Right lung (tissue), 2 donors: ENCODE measurements at regions not wholly inside any gene's neighbourhood (a gene's known extent, or its start where the extent isn't known, plus 50 kb on each side); places are given as distances from the start of the nearest gene placed in this dataset.

Experiments used
- DNase-seq, 2 donors: peaks; one replicate each; pipeline ENCODE4 v3.0.0-alpha.2; 2013

DNA sequence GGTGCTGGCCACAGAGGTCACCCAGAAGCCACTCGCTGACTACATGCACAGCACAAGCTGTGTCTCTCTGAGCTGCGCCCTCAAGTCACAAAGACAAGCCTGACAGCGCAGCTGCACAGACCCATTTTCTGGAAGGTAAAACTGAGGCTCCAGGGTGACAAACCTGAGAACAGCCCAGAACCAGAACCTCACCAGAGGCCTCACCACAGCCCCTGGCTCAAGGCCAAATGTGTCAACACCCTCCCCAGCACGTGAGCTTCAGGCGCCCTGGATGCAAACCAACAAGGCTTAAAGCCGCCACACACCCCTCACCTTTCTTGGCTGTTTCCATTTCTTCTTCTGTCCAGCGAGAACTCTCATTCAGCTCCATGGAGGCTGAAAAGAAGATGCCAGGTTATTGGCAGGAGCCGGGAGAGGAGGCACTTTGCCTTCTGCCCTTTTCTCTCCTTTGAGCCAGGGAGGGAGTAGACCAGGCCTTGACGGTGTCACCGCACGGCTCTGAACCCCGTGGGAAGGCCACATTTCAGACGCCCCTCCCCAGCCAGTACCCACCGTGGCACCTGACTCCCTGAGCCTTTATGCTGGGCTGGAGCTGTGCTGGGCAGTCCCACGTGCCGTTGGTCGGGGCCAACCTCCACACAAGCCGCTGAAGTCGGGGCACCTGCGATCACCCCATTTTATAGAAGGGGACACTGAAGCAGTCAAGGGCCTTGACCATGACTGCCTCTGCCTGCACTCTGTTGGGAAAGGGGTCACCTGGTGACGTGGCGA, 103.1 kb downstream of the RFLNA start:
- DNase-seq = no peak

DNA sequence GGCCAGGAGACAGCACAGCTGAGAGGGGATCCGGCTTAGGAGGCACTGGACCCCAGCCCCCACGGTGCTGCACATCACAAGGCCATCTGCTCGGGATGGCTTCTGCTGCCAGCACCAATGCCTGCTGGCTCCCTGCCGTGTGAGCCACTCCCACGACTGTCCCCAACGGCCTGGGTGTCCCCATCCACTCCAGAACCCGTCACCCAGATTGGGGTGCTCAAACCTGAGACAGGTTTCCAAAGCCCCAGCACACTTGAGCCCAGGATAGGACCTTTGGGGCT, 102.4 kb downstream of the RFLNA start:
- no peak for DNase-seq

DNA sequence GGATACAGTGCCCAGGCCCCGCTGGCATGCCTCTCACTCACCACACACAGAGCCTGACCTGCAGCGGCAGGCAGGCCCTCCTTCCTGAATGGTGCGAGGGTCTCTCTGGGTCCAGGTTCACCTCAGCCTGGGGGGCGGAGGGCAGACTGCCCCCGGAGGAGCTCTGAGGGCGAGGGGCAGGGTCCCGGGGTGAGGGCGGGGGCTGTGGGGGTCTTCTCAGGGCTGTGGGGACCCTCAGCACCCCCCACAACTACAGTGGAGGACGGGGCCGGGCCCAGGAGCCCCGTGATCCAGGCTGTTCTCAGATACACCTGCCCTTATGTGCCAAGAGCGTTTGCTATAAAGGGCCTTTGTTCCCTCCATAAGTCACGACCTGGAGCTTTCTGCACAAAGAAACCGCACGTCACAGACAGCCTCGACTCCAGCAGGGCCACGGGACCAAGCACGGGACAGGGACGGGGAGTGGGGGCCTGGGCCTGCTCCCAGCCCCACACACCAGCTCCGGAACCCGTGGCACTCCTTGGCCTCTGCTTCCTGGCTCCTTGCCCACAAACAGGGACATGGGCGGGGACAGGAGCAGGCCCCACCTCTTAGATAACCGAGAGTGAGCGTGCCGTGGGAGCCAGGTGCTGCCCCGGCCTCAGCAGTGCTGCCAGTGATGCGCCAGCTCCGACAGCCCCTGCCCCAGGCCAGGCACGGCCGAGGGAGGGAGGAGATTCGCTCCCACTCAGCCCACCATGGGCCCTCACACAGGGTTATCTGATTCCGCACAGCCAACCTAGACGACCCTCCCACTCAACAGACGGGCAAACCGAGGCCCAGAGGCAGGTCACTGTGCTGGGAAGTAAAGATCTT, 101.9 kb downstream of the RFLNA start:
- DNase-seq = peak in 1 of 2 donors; percentile 51

DNA sequence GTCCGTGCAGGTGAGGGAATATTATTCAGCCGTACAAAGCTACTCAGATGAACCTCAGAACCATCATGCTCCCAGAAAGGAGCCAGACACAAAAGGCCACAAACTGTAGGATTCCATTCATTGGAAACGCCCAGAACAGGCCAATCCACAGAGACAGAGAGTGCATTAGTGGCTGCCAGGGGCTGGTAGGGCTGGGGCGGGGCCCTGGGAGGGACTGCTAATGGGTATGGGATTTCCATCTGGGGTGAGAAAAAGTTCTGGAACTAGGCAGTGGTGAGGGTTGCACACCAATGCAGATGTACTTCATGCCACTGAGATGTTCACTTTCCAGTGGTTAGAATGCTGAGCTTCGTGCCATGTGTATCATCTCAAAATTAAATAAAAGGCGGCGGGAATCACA, 101.1 kb downstream of the RFLNA start:
- DNase-seq = no peak

DNA sequence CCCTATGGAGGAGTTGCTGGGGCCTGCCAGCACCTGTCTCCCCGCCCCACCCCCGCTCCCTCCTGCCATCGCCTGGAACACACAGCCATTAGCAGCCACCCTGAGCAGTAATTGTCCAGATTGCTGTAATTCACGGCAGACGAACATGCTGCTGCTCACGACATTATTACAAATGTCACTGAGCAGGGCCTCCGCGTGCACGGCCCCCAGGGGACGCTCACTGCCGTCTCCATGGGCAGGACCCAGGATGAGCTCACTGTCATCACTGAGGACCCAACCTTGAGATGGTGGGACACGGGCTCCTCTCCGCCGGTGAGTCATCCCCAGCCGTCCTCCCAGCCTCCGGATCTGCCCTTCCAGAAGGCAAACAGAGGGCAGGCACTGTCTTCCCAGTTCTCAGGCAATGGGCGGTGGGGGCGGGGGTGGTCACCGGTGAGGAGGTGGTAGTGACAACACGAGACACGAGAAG, 100.4 kb downstream of the RFLNA start:
- no peak for DNase-seq

DNA sequence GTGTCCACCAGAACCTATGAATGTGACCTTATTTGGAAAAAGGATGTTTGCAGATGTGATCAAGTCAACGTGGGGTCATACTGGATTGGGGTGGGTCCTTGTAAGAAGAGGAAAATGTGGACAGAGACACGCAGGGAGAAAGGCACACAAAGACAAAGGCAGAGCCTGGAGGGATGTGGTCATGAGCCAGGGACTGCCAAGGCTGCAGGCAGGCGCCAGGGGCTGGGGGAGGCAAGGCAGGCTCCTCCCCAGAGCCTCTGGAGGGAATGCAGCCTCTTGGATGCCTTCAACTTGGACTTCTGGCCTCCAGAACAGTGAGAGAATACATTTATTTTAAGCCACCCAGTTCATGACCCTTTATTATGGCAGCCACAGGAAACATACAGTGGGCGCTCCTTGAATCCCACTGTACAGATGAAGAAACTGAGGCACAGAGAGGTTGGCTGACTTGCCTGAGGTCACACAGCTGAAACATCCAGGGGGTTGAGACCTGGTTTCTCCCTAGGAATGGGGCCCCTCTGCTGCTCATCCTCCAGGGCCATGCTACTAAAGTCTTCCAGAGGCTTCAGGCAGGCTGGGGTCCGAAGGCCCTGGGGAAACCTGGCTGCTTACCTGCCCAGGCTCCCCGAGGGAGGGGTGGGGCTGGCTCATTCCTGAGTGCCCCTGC, 99.7 kb downstream of the RFLNA start:
- no peak for DNase-seq

DNA sequence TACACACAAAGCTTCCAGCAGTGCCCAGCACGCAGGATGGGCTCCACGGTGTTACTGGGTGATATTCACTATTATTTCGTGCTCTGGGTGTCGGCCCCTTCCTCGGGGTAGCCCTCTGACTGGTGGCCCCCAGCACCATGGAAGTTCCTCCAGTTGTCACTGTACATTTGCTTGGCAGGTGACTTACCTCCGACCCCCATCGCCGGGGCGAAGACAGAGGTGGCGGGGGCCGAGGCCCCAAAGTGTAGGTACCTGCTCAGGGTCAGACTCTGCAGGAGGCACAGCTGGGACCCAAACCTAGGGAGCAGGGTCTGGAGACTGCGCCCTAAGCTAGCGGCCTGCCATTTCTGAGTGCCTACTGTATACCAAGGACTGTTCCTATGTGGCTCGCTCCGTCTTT, 98.9 kb downstream of the RFLNA start:
- no peak for DNase-seq

DNA sequence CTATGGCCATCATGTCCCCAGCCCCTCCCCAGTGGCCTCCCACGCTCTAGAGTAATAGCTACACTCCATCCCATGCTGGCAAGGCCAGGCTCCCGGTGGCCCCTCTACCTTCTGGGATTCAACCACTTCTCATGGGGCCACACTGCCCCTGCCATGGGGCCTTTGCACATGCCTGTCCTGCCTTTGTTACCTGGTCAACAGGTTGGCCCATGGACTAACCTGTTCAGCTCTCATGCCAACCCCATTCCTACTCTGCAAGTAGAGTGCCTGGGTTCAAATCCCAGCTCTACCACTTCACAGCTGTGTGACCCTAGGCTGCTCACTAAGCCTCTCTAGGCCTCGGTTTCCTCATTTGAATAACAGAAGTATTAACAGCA, 98.5 kb downstream of the RFLNA start:
- DNase-seq = no peak

DNA sequence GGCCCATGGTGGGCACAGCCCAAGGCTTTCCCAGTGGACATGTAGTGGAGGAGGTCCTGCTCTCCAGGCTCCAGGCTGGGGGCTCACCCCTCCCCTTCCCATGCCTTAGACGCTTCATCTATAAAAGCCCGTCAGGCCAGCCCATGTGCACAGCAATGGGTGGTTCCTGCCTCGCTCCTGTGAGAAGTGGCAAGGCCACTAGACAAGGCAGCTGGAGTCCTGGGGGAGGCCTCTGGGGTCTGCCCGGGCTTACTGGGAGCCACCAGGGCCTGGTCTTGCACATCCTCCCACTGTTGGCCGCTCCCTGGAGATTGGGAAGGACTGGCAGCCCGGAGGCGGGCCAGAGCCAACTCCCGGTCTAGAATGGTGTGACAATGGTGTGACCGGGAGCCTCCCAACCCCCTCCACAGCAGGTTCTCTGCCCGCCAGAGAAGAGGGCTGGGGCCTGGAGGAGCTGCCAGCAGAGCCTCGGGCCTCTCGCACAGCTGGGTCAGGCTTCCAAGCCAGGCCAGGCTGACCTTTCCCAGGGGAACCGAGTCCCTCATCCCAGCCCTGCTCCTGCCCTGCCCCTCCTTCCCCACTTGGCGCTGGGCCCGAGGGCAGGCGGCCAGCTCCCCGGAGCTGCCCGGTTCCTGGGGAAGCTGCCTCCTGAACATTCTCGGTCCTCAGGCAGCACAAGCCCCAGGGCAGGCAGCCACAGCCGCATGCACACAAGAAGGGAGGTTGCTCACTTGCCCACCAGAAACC, 97.9 kb downstream of the RFLNA start:
- DNase-seq = peak; percentile 79 to 82

DNA sequence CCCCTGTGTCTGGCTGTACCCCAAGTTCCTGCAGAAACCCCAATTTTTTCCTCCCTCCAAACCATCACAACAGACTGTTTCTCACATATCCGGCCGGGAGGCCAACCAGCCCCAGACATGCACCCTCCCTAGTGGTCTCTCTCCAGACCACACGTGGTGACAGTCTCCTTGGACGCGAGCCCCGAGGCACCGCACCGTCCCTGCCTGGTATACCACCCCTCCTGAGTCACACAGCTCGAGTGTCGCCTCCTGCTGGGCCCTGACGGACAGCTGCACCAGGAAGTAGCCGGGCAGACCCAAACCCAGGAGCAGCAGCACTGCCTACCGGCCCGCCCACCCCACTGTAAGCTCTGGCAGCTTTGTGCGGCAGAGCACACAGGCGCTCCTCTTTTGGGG, 97.4 kb downstream of the RFLNA start:
- DNase-seq = no peak

DNA sequence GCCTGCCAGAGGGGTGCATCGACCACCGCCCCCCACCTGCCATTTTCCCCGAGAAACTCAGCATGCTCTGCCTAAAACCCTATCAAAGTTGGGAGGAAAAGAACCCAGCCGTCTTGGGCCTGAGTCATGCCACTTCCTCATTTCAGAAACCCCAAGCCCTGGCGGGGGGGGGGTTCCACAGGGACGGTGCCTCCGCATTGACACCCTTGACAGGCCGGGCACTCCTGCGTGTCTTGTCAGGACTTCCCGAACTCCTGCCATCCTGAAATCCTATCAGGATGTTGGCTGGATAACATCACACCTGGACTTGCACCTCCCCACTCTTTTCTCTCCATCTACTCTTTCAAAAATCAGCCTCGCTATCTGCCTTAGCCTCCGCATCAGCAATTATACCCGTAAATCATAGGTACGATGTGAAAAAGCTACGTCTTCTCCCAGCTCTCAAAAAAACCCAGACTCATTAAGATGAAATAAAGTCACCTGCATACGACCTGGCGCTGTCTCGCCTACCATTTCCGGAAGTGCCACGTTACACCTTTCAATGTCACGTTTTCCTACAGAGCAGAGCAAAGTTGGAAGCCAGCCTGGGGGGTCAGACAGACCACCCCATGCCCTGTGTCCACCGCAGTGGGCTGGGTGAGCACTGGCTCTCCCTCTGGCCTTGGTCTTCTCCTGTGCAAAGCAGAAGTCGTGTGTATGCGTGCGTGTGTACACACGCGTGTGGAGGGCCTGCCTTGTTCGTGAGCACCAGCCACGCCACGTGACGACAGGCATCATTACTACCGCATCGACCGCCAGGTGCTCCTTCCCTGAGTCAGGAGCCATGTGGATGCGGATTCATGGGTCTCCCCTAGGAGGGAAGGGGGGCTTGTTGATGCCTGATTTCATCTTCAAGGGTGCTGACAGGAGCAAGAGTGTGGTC, 96.7 kb downstream of the RFLNA start:
- no peak for DNase-seq

DNA sequence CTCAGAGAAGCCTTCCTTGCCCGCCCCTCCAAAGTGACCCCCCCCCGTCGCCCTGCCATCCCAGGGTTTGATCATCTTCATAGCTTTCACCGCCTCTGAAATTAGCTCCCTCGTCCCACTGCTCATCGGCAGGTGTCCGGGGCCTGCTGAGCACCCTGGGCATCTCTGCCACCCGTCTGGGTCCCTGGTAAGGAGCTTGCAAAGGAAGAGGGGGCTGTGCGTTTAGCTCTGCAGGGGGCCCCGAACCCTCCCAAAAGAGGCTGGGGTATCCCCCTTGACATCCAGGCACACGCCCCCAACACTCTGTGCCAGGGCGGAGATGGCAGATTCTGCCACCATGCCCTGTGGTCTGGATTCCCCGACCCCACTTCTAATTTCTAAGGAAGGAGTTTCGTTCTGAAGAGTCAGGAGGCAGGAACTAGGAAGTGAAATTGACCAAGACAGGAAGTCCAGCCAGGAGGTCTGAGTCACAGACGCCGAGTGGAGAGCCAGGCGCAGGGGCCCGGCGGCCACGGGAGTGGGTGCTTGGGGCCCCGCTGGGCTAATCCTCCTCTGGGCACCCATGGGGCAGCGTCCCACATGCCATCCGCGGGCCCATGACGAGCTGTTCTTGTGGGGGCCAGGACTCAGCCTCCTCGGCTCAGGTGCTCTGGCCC, 95.7 kb downstream of the RFLNA start:
- no peak for DNase-seq

DNA sequence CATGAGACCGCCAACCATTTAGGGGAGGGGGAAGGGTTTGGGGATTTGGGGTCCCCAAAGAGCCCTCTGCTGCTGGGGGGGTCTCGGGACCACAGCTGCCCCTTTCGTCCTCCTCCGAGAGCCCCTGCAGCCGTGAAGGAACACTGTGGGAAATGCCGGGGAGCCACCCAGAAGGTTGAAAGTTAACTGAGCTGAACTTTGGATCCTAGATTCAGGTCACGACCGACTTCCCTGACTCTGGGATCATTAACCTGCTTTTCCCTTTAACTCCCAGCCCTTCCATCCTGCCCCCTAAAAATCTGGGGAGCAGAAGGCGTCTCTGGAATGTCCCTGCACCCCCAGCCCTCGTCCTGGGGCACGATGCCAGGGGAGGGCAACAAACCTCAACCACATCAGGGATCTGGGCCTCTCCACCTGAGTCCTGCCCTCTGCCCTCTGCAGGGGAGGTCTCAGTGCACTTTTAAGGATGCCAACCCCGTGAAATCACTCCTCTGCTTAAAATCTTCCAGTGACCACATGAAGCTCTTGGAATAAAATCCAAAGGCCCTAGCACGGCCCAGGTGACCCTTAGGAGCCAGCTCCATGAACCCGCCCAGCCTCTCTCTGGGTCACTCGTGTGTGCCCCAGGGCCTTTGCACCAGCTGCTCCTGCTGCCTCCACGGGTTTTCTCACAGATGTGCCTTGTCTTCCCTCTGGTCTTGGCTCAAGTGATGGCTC, 95.0 kb downstream of the RFLNA start:
- DNase-seq = no peak

DNA sequence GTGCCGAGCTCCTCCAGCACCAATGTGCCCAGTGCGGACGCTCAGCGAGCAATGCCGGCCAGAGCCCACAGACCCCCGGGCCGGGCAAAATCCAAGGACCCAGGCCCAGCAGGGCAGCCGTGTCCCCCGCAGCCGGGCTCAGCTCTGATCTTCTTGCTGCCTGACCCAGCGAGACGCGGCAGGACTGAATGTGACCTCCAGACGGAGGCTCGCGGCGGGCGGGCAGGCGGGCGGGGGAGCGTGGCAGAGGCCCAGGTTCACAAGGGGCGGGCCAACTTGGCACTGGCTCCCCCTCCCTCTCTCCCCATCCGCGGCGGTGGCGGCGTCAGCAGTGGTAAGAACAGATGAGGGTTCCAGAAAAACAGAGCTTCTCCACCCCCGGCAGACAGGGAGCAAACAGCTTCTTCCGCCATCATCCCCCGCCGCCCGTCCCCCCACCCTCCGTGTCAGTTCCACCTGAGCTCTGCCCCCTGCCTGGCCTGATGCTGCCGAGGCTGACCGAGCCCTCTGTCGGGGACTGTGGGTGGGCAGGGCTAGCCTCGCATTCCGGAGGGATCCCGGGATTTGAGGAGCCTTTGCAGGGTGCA, 94.3 kb downstream of the RFLNA start:
- DNase-seq = peak in 1 of 2 donors; percentile 67

DNA sequence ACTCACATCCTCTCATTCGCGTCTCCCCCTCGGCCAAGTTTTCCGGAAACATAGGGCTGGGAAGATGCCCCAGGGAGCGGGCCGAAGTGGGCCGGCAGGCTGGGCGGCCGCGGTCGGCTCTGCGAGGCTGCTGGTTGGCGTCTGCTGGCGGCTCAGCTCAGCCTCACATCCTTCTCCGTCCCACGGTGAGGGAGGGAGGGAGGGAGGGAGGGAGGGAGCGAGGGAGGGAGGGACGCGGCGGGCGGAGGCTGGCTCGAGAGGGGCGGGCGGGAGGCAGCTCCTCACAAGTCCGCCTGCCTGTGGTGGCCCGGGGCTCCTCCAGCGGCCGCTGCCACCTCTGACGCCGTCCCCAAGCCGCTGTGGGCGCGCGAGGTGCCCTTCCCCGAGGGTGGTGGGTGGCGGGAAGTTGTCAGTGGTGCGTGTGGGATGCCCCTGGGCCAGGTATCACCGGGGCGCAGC, 93.8 kb downstream of the RFLNA start:
- DNase-seq = peak; percentile 81 to 86

DNA sequence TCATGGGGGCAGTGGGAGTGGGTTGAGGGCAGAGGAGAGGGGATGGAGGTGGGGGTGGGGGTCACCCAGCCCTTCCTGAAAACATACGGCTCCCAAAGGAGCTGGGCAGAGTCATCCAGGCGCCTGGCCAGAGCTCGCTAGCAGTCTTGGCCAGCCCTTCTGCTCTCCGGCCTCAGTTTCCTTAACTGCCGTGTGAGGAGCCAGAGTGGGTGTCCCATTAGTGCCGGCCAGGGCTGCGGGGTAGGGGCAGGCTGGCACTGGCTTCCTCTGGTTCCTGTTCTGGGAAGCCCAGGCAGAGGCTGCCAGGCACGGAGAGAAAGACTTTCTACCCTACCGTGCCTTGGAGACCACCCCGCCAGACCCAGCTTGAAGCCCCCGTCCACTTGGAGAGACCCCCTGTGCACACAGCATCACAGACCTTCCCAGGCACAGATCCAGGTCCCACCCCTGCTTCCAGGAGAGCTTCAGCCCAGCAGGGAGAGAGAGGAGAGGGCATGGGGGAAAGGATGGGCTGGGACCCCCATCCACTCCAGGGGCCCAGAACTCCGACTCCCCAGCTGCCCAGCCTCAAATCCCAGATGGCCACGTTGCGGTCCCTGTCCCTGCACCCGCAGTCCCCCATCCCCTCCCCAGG, 93.3 kb downstream of the RFLNA start:
- no peak for DNase-seq

DNA sequence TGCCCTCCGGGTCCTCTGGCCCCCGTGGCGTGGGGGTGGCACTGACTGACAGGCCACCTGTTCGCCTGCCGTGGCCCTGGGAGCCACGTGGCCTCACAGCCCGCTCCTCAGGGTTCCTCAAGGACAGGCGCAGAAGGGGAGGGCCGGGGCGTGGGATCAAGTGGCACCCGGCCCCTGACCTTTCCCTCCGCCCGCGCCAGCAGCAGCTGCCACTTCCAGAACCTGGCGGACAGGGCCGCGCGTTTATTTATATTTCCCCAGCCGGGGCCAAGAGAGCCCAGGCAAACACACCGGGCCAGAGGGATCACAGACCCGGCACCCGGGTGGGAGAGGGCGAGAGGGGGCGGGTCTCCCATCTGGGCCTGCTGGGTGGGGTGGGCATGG, 92.6 kb downstream of the RFLNA start:
- DNase-seq = no peak

DNA sequence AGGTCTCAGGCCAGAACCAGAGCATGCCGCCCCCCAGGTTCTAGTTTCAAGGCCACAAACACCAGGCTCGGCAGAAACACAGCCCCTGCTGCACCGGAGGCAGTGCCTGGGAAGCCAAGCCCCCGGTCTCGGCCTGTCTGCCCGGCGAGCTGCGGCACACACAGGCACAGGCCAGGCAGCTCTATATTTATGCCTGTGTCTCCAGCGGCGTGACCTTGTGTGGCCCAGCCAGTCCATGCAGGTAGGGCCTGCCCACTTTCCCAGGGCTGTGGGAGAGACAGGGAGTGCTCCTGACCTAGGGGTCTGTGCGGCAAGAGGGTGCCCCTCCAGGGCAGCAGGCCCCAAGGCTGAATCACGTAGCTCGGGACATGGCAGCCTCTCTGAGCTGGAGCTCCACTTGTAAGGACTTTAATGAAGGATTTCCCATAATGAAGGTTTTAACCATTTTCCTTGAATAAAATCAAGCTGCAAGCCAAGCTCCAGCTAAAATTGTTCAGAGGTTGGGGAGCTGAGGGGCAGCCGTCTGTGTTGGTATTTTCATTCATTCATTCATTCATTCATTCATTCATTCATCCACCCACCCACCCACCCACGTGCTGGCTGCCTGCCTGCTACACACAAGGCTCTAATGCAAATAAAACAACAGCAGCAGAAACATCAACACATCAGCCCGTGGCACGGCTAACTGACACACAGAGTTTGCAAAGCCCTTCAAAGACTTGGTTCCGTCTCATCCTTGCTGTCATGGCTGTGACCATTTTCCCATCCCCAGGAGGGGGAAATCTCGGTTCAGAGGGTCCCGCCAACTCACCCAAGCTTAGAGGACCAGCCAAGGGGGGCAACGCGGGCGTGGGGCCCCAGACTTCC, 92.0 kb downstream of the RFLNA start:
- no peak for DNase-seq
